ENCODE measurements at regions not wholly inside any gene's neighbourhood (a gene's known extent, or its start where the extent isn't known, plus 50 kb on each side); places are given as distances from the start of the nearest gene placed in this dataset.

GRCh38 chr16:6499413-6499812 is 833.2 kb upstream of the RBFOX1 start:
- Histone ChIP-seq H3K9me3 (ENCODE audit: control insufficient read depth in 4 of 4, insufficient read depth in 3 of 4, low read length in 3 of 4) (peaks cover 0 to 11% (median 0%) of the 10 kb centered on the region in 4 donors), H3K4me3 (no peak overlapping the region), H3K27me3 (ENCODE audit: control insufficient read depth in 3 of 3, insufficient read depth in 3 of 3, low read length in 2 of 3) (no peaks in the 10 kb centered on the region), H3K4me1 (ENCODE audit: control insufficient read depth in 5 of 5, insufficient read depth in 5 of 5, low read length in 5 of 5) (no peaks in the 10 kb centered on the region), H3K27ac (ENCODE audit: low read depth in 1 of 2, low read length in 1 of 2) (no peak overlapping the region), H3K36me3 (ENCODE audit: control insufficient read depth in 4 of 4, insufficient read depth in 4 of 4, low read length in 4 of 4) (no peaks in the 10 kb centered on the region), H3K9ac (ENCODE audit: insufficient read depth in 1 of 2, low read length in 2 of 2) (no peak overlapping the region)
- ATAC-seq (ENCODE audit: insufficient read depth, low FRiP score): no peak
- no peak for DNase-seq
- TF ChIP-seq CTCF (IDR thresholded peaks at IDR 0.05; ENCODE audit: control extremely low read depth, extremely low read depth): no peak
- 40 to 57% methylated on average over 2 of the region's 2 CpGs for WGBS, 2 donors

GRCh38 chr16:6498858-6499257 is 833.8 kb upstream of the RBFOX1 start:
- no peaks in the 10 kb centered on the region for H3K4me1 ChIP-seq (ENCODE audit: control insufficient read depth in 5 of 5, insufficient read depth in 5 of 5, low read length in 5 of 5)
- H3K9me3 ChIP-seq (ENCODE audit: control insufficient read depth in 4 of 4, insufficient read depth in 3 of 4, low read length in 3 of 4): peaks cover 0 to 11% (median 0%) of the 10 kb centered on the region in 4 donors
- no peak for ATAC-seq (ENCODE audit: insufficient read depth, low FRiP score)
- WGBS, 2 donors: 72 to 83% methylated on average over 4 of the region's 4 CpGs
- H3K9ac ChIP-seq (ENCODE audit: insufficient read depth in 1 of 2, low read length in 2 of 2): no peak overlapping the region
- no peak for TF ChIP-seq CTCF (IDR thresholded peaks at IDR 0.05; ENCODE audit: control extremely low read depth, extremely low read depth)
- H3K27ac ChIP-seq (ENCODE audit: low read depth in 1 of 2, low read length in 1 of 2): no peak overlapping the region
- H3K36me3 ChIP-seq (ENCODE audit: control insufficient read depth in 4 of 4, insufficient read depth in 4 of 4, low read length in 4 of 4): no peaks in the 10 kb centered on the region
- no peak for DNase-seq
- H3K27me3 ChIP-seq (ENCODE audit: control insufficient read depth in 3 of 3, insufficient read depth in 3 of 3, low read length in 2 of 3): no peaks in the 10 kb centered on the region
- no peak overlapping the region for H3K4me3 ChIP-seq

- H3K27me3 ChIP-seq (ENCODE audit: control insufficient read depth in 3 of 3, insufficient read depth in 3 of 3, low read length in 2 of 3): no peaks in the 10 kb centered on the region
- H3K27ac ChIP-seq (ENCODE audit: low read depth in 1 of 2, low read length in 1 of 2): no peak overlapping the region
- H3K9ac ChIP-seq (ENCODE audit: insufficient read depth in 1 of 2, low read length in 2 of 2): no peak overlapping the region
- H3K4me1 ChIP-seq (ENCODE audit: control insufficient read depth in 5 of 5, insufficient read depth in 5 of 5, low read length in 5 of 5): no peaks in the 10 kb centered on the region
- ATAC-seq (ENCODE audit: insufficient read depth, low FRiP score): no peak
- no peak overlapping the region for H3K4me3 ChIP-seq
- peaks cover 0 to 8% (median 0%) of the 10 kb centered on the region in 4 donors for H3K9me3 ChIP-seq (ENCODE audit: control insufficient read depth in 4 of 4, insufficient read depth in 3 of 4, low read length in 3 of 4)
- DNase-seq: no peak
- no peak for TF ChIP-seq CTCF (IDR thresholded peaks at IDR 0.05; ENCODE audit: control extremely low read depth, extremely low read depth)
- no peaks in the 10 kb centered on the region for H3K36me3 ChIP-seq (ENCODE audit: control insufficient read depth in 4 of 4, insufficient read depth in 4 of 4, low read length in 4 of 4)
- 47 to 70% methylated on average over 2 of the region's 2 CpGs for WGBS, 2 donors
Measured at GRCh38 chr16:6496996-6497395, 835.6 kb upstream of the RBFOX1 start.

GRCh38 chr16:6495486-6496210 is 837.0 kb upstream of the RBFOX1 start:
- H3K27me3 ChIP-seq (ENCODE audit: control insufficient read depth in 3 of 3, insufficient read depth in 3 of 3, low read length in 2 of 3): no peaks in the 10 kb centered on the region
- H3K9ac ChIP-seq (ENCODE audit: insufficient read depth in 1 of 2, low read length in 2 of 2): no peak overlapping the region
- H3K36me3 ChIP-seq (ENCODE audit: control insufficient read depth in 4 of 4, insufficient read depth in 4 of 4, low read length in 4 of 4): no peaks in the 10 kb centered on the region
- WGBS, 2 donors: 65 to 69% methylated on average over 7 of the region's 7 CpGs
- no peaks in the 10 kb centered on the region for H3K4me1 ChIP-seq (ENCODE audit: control insufficient read depth in 5 of 5, insufficient read depth in 5 of 5, low read length in 5 of 5)
- peaks cover 0 to 3% (median 0%) of the 10 kb centered on the region in 4 donors for H3K9me3 ChIP-seq (ENCODE audit: control insufficient read depth in 4 of 4, insufficient read depth in 3 of 4, low read length in 3 of 4)
- H3K27ac ChIP-seq (ENCODE audit: low read depth in 1 of 2, low read length in 1 of 2): no peak overlapping the region
- DNase-seq (no peak), ATAC-seq (ENCODE audit: insufficient read depth, low FRiP score) (no peak)
- H3K4me3 ChIP-seq: no peak overlapping the region
- no peak for TF ChIP-seq CTCF (IDR thresholded peaks at IDR 0.05; ENCODE audit: control extremely low read depth, extremely low read depth)

Data from lung (tissue), 11 donors.